ENCODE measurements at regions not wholly inside any gene's neighbourhood (a gene's known extent, or its start where the extent isn't known, plus 50 kb on each side); places are given as distances from the start of the nearest gene placed in this dataset.
"Not testable (repeated sequence)": the region's sequence is repeated elsewhere in the genome, so short reads cannot be mapped to it uniquely, and the experiment has no call there.

GRCh38 chr4:72677886-72678285 lies 108.9 kb upstream of the ADAMTS3 start:
- no peak for DNase-seq (ENCODE audit: low read depth in 2 of 2)

GRCh38 chr4:72677265-72677664 lies 108.2 kb upstream of the ADAMTS3 start:
- DNase-seq (ENCODE audit: low read depth in 2 of 2), result no peak

- no peak for DNase-seq (ENCODE audit: low read depth in 2 of 2)
Observed at GRCh38 chr4:72671980-72672379, 103.0 kb upstream of the ADAMTS3 start.

GRCh38 chr4:72670521-72670920 lies 101.5 kb upstream of the ADAMTS3 start:
- no peak for DNase-seq (ENCODE audit: low read depth in 2 of 2)

GRCh38 chr4:72666910-72667309 lies 97.9 kb upstream of the ADAMTS3 start:
- no peak for DNase-seq (ENCODE audit: low read depth in 2 of 2)

GRCh38 chr4:72665171-72665968 lies 96.3 kb upstream of the ADAMTS3 start:
- no peak for DNase-seq (ENCODE audit: low read depth in 2 of 2)

GRCh38 chr4:72663828-72664227 lies 94.8 kb upstream of the ADAMTS3 start:
- no peak for DNase-seq (ENCODE audit: low read depth in 2 of 2)

GRCh38 chr4:72661830-72662229 lies 92.8 kb upstream of the ADAMTS3 start:
- DNase-seq (ENCODE audit: low read depth in 2 of 2), result no peak

GRCh38 chr4:72641611-72642010 lies 72.6 kb upstream of the ADAMTS3 start:
- DNase-seq (ENCODE audit: low read depth in 2 of 2), result no peak

- not testable (repeated sequence) for DNase-seq (ENCODE audit: low read depth in 2 of 2)
Observed at GRCh38 chr4:72636866-72637265, 67.8 kb upstream of the ADAMTS3 start.

GRCh38 chr4:72635931-72636330 lies 66.9 kb upstream of the ADAMTS3 start:
- not testable (repeated sequence) for DNase-seq (ENCODE audit: low read depth in 2 of 2)

GRCh38 chr4:72632253-72632652 lies 63.2 kb upstream of the ADAMTS3 start:
- DNase-seq (ENCODE audit: low read depth in 2 of 2), result not testable (repeated sequence)

- DNase-seq (ENCODE audit: low read depth in 2 of 2), result no peak
Observed at GRCh38 chr4:72631296-72631695, 62.3 kb upstream of the ADAMTS3 start.

- DNase-seq (ENCODE audit: low read depth in 2 of 2), result no peak
Observed at GRCh38 chr4:72629540-72629939, 60.5 kb upstream of the ADAMTS3 start.

GRCh38 chr4:72627723-72628122 lies 58.7 kb upstream of the ADAMTS3 start:
- no peak for DNase-seq (ENCODE audit: low read depth in 2 of 2)

All from stimulated activated CD4-positive, alpha-beta T cell treated with anti-CD3 and anti-CD28 coated beads, Interleukin-4, amount 100 ng/mL, for 48 hours (primary cell).